Panc1 (cell line): ENCODE measurements at regions not wholly inside any gene's neighbourhood (a gene's known extent, or its start where the extent isn't known, plus 50 kb on each side); places are given as distances from the start of the nearest gene placed in this dataset.

Source experiments
- ATAC-seq: fragments of 200-7000 bp; cut with Tn5 transposase; 2 replicates; pipeline ENCODE4 v1.9.1; 2020; ENCODE audit warnings: mild to moderate bottlenecking, moderate library complexity
- BruUV-seq: library from RNA; stranded (reverse); fragments of 400-500 nt; replicated peaks from 2 replicates; lab custom pipeline; 2021; lab: Mats Ljungman, UMichigan
- CTCF ChIA-PET: fragments of 300-600 bp; sonication (Branson Sonifier 250); formaldehyde crosslinking; loops from one replicate; lab custom pipeline; 2022; ENCODE audit warnings: antibody characterized with exemption; lab: Charles Lee
- POLR2A ChIA-PET: fragments of 300-600 bp; sonication (Branson Sonifier 250); formaldehyde crosslinking; loops from one replicate; lab custom pipeline; 2022; ENCODE audit warnings: antibody characterized with exemption; lab: Charles Lee
- DNase-seq: peaks from one replicate; pipeline ENCODE4 v3.0.0-alpha.2; 2010; ENCODE audit warnings: low read depth, low spot score
- H3K27ac ChIP-seq: 2 replicates; pipeline ENCODE4 v1.5.1; 2011; ENCODE audit warnings: mild to moderate bottlenecking, low read length, inconsistent platforms
- H3K27me3 ChIP-seq: fragments of 200-500 bp; sonication (Bioruptor generic); 2 replicates; pipeline ENCODE4 v1.6.0; 2014; ENCODE audit warnings: low read length, inconsistent platforms; ENCODE audit not compliant: control insufficient read depth, insufficient read depth
- H3K36me3 ChIP-seq: fragments of 200-500 bp; sonication (Bioruptor generic); 2 replicates; pipeline ENCODE4 v1.5.1; 2014; ENCODE audit warnings: inconsistent platforms, mild to moderate bottlenecking, low read length, moderate library complexity; ENCODE audit not compliant: control insufficient read depth, insufficient read depth
- H3K4me1 ChIP-seq: 2 replicates; pipeline ENCODE4 v1.5.1; 2011; ENCODE audit warnings: inconsistent platforms, mild to moderate bottlenecking, low read length, moderate library complexity; ENCODE audit not compliant: control insufficient read depth, insufficient read depth
- H3K4me3 ChIP-seq, 2 experiments: 2 replicates each; pipeline ENCODE4 v1.5.1; 2011 to 2012; ENCODE audit warnings: low read depth in 2 of 2, low read length in 2 of 2, mild to moderate bottlenecking in 2 of 2, inconsistent platforms in 1 of 2, moderate library complexity in 1 of 2
- H3K9me3 ChIP-seq: fragments of 200-500 bp; sonication (Bioruptor generic); 2 replicates; pipeline ENCODE4 v1.5.1; 2014; ENCODE audit warnings: low read depth, mild to moderate bottlenecking, inconsistent platforms, low read length, moderate library complexity; ENCODE audit not compliant: control insufficient read depth, insufficient read depth
- POLR2AphosphoS5 ChIP-seq: IDR thresholded peaks from 2 replicates; pipeline ENCODE4 v1.6.1; 2012; ENCODE audit warnings: mild to moderate bottlenecking, low read depth, low read length, moderate library complexity
- SIN3A ChIP-seq: IDR thresholded peaks from 2 replicates; pipeline ENCODE4 v1.6.1; 2012; ENCODE audit warnings: low read depth, mild to moderate bottlenecking, low read length, moderate library complexity, borderline replicate concordance; ENCODE audit not compliant: insufficient read depth
- TCF7L2 ChIP-seq: IDR thresholded peaks from 2 replicates; pipeline ENCODE4 v1.6.1; 2011; ENCODE audit warnings: mild to moderate bottlenecking, low read depth, low read length, inconsistent platforms
- in situ Hi-C: cut with HindIII; loops from 2 replicates; pipeline ENCODE4 v1.10.0; 2016; ENCODE audit warnings: low sequenced_read_pairs, low pct_unique_long_range_greater_than_20kb
- intact Hi-C: fragments of 100-400 bp; cut with micrococcal nuclease; formaldehyde crosslinking; loops from one replicate; pipeline ENCODE4 v1.10.0; 2022; ENCODE audit not compliant: unreplicated experiment
- TF ChIP-seq, protein P1 (sequence below), 2 experiments: IDR thresholded peaks; 2 replicates each; pipeline ENCODE4 v1.6.1; 2011 to 2012; ENCODE audit warnings: low read depth in 2 of 2, control low read depth in 1 of 2, low read length in 1 of 2, mild to moderate bottlenecking in 1 of 2, moderate library complexity in 1 of 2; ENCODE audit not compliant: insufficient read depth in 1 of 2
- TF ChIP-seq, protein P2 (sequence below): fragments of 450-650 bp; IDR thresholded peaks from 2 replicates; pipeline ENCODE4 v1.5.1; 2017; ENCODE audit warnings: mild to moderate bottlenecking

DNA sequence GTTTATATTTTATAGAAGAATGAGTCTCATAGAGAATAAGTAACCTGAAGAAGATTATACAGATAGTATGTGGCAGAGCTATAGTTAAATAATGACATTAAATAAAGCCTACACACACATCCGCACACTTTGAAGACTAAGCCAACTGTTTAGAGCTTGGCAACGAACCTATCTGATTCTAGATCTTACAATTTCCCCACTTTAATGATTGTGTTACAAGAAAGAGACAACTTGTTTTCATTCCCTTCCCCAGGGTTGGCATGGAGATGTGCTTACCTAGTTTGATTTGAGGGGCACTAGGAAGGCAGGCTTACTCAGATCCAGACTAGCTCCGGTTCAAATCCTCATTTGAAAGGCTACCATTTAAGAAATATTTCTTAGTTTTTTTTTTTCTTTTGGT, 61.9 kb upstream of the CBLB start:
- TF ChIP-seq, protein P1, sequence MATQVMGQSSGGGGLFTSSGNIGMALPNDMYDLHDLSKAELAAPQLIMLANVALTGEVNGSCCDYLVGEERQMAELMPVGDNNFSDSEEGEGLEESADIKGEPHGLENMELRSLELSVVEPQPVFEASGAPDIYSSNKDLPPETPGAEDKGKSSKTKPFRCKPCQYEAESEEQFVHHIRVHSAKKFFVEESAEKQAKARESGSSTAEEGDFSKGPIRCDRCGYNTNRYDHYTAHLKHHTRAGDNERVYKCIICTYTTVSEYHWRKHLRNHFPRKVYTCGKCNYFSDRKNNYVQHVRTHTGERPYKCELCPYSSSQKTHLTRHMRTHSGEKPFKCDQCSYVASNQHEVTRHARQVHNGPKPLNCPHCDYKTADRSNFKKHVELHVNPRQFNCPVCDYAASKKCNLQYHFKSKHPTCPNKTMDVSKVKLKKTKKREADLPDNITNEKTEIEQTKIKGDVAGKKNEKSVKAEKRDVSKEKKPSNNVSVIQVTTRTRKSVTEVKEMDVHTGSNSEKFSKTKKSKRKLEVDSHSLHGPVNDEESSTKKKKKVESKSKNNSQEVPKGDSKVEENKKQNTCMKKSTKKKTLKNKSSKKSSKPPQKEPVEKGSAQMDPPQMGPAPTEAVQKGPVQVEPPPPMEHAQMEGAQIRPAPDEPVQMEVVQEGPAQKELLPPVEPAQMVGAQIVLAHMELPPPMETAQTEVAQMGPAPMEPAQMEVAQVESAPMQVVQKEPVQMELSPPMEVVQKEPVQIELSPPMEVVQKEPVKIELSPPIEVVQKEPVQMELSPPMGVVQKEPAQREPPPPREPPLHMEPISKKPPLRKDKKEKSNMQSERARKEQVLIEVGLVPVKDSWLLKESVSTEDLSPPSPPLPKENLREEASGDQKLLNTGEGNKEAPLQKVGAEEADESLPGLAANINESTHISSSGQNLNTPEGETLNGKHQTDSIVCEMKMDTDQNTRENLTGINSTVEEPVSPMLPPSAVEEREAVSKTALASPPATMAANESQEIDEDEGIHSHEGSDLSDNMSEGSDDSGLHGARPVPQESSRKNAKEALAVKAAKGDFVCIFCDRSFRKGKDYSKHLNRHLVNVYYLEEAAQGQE (IDR thresholded peaks at IDR 0.05; ENCODE audit: insufficient read depth in 1 of 2, low read depth in 2 of 2, low read length in 1 of 2): no peak
- TF ChIP-seq TCF7L2: no peak
- TF ChIP-seq POLR2AphosphoS5: no peak
- H3K4me3 ChIP-seq: no peak overlapping the region
- intact Hi-C loops: no loop called here
- no peaks in the 10 kb centered on the region for H3K9me3 ChIP-seq
- ATAC-seq: no peak
- ChIA-PET CTCF (no interaction called here), POLR2A (no interaction called here)
- H3K4me1 ChIP-seq: no peaks in the 10 kb centered on the region
- no peak for DNase-seq
- H3K27me3 ChIP-seq: no peaks in the 10 kb centered on the region
- in situ Hi-C loops: no loop called here
- no TSS peak for BruUV-seq
- no peaks in the 10 kb centered on the region for H3K36me3 ChIP-seq
- H3K27ac ChIP-seq: no peak overlapping the region

DNA sequence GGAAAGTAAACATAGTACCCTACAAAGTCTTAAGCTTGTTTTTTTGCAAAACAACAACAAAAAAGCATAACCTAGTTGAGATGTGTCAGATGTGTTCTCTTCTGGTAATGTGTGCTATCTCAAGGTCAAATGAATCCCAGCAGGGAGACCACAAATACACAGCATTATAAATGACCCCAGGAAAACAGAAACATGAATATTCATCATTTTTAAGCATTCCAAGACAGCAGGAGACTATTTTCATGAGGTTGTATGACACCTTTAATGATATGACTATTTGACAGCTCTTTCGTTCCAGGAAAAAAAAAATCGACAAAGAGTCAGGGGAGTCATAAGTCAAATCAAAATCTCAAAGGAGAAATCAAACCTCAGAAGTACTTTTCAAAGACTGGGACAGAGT, 62.7 kb upstream of the CBLB start:
- DNase-seq: no peak
- Histone ChIP-seq H3K27me3 (no peaks in the 10 kb centered on the region), H3K4me1 (no peaks in the 10 kb centered on the region), H3K4me3 (no peak overlapping the region), H3K27ac (no peak overlapping the region), H3K36me3 (no peaks in the 10 kb centered on the region), H3K9me3 (no peaks in the 10 kb centered on the region)
- in situ Hi-C loops (no loop called here), intact Hi-C loops (no loop called here)
- CTCF ChIA-PET: no interaction called here
- no peak for TF ChIP-seq TCF7L2
- no peak for TF ChIP-seq POLR2AphosphoS5
- TF ChIP-seq, protein P1 (IDR thresholded peaks at IDR 0.05; ENCODE audit: insufficient read depth in 1 of 2, low read depth in 2 of 2, low read length in 1 of 2): no peak
- TF ChIP-seq SIN3A: no peak
- TF ChIP-seq, protein P2, sequence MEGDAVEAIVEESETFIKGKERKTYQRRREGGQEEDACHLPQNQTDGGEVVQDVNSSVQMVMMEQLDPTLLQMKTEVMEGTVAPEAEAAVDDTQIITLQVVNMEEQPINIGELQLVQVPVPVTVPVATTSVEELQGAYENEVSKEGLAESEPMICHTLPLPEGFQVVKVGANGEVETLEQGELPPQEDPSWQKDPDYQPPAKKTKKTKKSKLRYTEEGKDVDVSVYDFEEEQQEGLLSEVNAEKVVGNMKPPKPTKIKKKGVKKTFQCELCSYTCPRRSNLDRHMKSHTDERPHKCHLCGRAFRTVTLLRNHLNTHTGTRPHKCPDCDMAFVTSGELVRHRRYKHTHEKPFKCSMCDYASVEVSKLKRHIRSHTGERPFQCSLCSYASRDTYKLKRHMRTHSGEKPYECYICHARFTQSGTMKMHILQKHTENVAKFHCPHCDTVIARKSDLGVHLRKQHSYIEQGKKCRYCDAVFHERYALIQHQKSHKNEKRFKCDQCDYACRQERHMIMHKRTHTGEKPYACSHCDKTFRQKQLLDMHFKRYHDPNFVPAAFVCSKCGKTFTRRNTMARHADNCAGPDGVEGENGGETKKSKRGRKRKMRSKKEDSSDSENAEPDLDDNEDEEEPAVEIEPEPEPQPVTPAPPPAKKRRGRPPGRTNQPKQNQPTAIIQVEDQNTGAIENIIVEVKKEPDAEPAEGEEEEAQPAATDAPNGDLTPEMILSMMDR: no peak
- no TSS peak for BruUV-seq
- POLR2A ChIA-PET: no interaction called here
- no peak for ATAC-seq
